ENCODE measurements at regions not wholly inside any gene's neighbourhood (a gene's known extent, or its start where the extent isn't known, plus 50 kb on each side); places are given as distances from the start of the nearest gene placed in this dataset.

- Histone ChIP-seq H2BK20ac (ENCODE audit: low read depth, low read length) (no peak overlapping the region), H3K23ac (ENCODE audit: low read depth, low read length) (no peak overlapping the region), H4K91ac (ENCODE audit: insufficient read depth, low read depth, low read length) (no peak overlapping the region), H3K4me3 (ENCODE audit: insufficient read depth, low read depth, low read length) (no peak overlapping the region), H3K4me1 (ENCODE audit: control insufficient read depth, insufficient read depth, low read length) (no peaks in the 10 kb centered on the region), H2AK5ac (ENCODE audit: low read depth, low read length) (no peak overlapping the region), H2BK15ac (ENCODE audit: low read depth, low read length) (no peak overlapping the region), H3K79me1 (ENCODE audit: low read depth in 1 of 2, low read length in 2 of 2) (no peaks in the 10 kb centered on the region), H2AK9ac (replicated peaks; ENCODE audit: low read depth, low read length, poor library complexity) (no peak overlapping the region), H2BK120ac (ENCODE audit: low read depth, low read length) (no peak overlapping the region), H2BK5ac (ENCODE audit: low read depth, low read length, poor library complexity, severe bottlenecking) (no peak overlapping the region), H3K4me2 (ENCODE audit: low read depth, low read length) (no peak overlapping the region), H3K14ac (replicated peaks; ENCODE audit: low read depth, low read length) (no peak overlapping the region), H4K8ac (ENCODE audit: low read depth in 2 of 2, low read length in 2 of 2) (no peak overlapping the region), H3K9me1 (ENCODE audit: insufficient read depth, low read length) (no peaks in the 10 kb centered on the region), H3K27ac (ENCODE audit: insufficient read depth, low read length) (no peak overlapping the region), H3K9ac (ENCODE audit: low read depth, low read length) (no peak overlapping the region), H3K36me3 (ENCODE audit: control insufficient read depth, insufficient read depth, low read length) (no peaks in the 10 kb centered on the region), H3K18ac (ENCODE audit: low read depth, low read length) (no peak overlapping the region), H2AFZ (replicated peaks; ENCODE audit: low read length, poor library complexity) (no peak overlapping the region), H4K20me1 (ENCODE audit: insufficient read depth, low read length) (no peaks in the 10 kb centered on the region), H3K4ac (ENCODE audit: low read depth, low read length) (no peak overlapping the region), H4K5ac (ENCODE audit: low read depth, low read length) (no peak overlapping the region), H3K9me3 (ENCODE audit: control insufficient read depth, insufficient read depth, low read length) (no peaks in the 10 kb centered on the region), H3K56ac (ENCODE audit: extremely low read depth, insufficient read depth, low read length) (no peak overlapping the region), H3K27me3 (ENCODE audit: control insufficient read depth, insufficient read depth, low read length) (peaks cover 2% of the 10 kb centered on the region)
- ChIA-PET CTCF (no interaction called here), POLR2A (ENCODE audit: unreplicated experiment) (no interaction called here)
- no TSS peak for BruUV-seq (replicated peaks)
- WGBS, 2 experiments (ENCODE audit: extremely low coverage in 2 of 2, insufficient read length in 1 of 2), result no CpG with 5 or more reads among the region's 2 CpGs
- TF ChIP-seq SMC3 (IDR thresholded peaks at IDR 0.05; ENCODE audit: low read depth, low read length) (no peak), FOS (IDR thresholded peaks at IDR 0.05; ENCODE audit: low read depth, low read length) (no peak), RAD21 (IDR thresholded peaks at IDR 0.05; ENCODE audit: low read length) (no peak), MXI1 (IDR thresholded peaks at IDR 0.05; ENCODE audit: borderline replicate concordance, low read depth, low read length) (no peak)
- dilution Hi-C loops (cut with HindIII; ENCODE audit: low sequenced_read_pairs, unreplicated experiment) (no loop called here), in situ Hi-C loops (cut with MboI; ENCODE audit: low sequenced_read_pairs) (no loop called here), intact Hi-C loops (cut with micrococcal nuclease) (no loop called here)
- no peak for DNase-seq
- no peak for ATAC-seq (ENCODE audit: low read depth)
Measured at GRCh38 chr14:23773981-23774380, 137.8 kb downstream of the DHRS2 start.

Measured in IMR-90 (cell line).